K562 (cell line): ENCODE measurements at regions not wholly inside any gene's neighbourhood (a gene's known extent, or its start where the extent isn't known, plus 50 kb on each side); places are given as distances from the start of the nearest gene placed in this dataset.

ENCODE experiments used
- ATF7 ChIP-seq: fragments of 450-650 bp; IDR thresholded peaks from 2 replicates; pipeline ENCODE4 v1.7.1; 2014; ENCODE audit warnings: mild to moderate bottlenecking, moderate library complexity
- CREM ChIP-seq: IDR thresholded peaks from 2 replicates; pipeline ENCODE4 v1.6.1; 2014; ENCODE audit warnings: antibody characterized with exemption, low read depth
- DACH1 ChIP-seq: fragments of 450-650 bp; IDR thresholded peaks from 2 replicates; pipeline ENCODE4 v1.6.1; 2018; ENCODE audit not compliant: partially characterized antibody
- HOXB6 ChIP-seq: fragments of 250-450 bp; sonication (Bioruptor Pico); IDR thresholded peaks from 2 replicates; pipeline ENCODE4 v1.5.1; 2022; ENCODE audit warnings: mild to moderate bottlenecking, borderline replicate concordance
- IRF2 ChIP-seq: sonication (generic); formaldehyde crosslinking; IDR thresholded peaks from 2 replicates; pipeline ENCODE4 v1.8.1; 2022; ENCODE audit warnings: mild to moderate bottlenecking, missing genetic modification reagents
- NCOA1 ChIP-seq: fragments of 450-650 bp; IDR thresholded peaks from 2 replicates; pipeline ENCODE4 v1.6.1; 2016; ENCODE audit warnings: low read depth
- POLR3G ChIP-seq: IDR thresholded peaks from 2 replicates; pipeline ENCODE4 v1.6.1; 2011; ENCODE audit not compliant: insufficient read length, insufficient replicate concordance; ENCODE audit errors: extremely low read depth
- RBM15 ChIP-seq: fragments of 200-400 bp; formaldehyde crosslinking; IDR thresholded peaks from 2 replicates; pipeline ENCODE4 v1.6.1; 2018; ENCODE audit warnings: mild to moderate bottlenecking, low read length, moderate library complexity; ENCODE audit not compliant: insufficient read depth
- RBM22 ChIP-seq: fragments of 200-400 bp; formaldehyde crosslinking; IDR thresholded peaks from 2 replicates; pipeline ENCODE4 v1.6.1; 2018; ENCODE audit warnings: low read length, low read depth; ENCODE audit not compliant: poor library complexity, severe bottlenecking
- SAFB2 ChIP-seq: fragments of 200-400 bp; formaldehyde crosslinking; IDR thresholded peaks from 2 replicates; pipeline ENCODE4 v1.6.1; 2018; ENCODE audit warnings: borderline replicate concordance, low read length, low read depth, moderate library complexity; ENCODE audit not compliant: severe bottlenecking
- SMAD1 ChIP-seq: fragments of 150-350 bp; IDR thresholded peaks from 2 replicates; pipeline ENCODE4 v1.6.1; 2014; ENCODE audit warnings: low read length, low read depth; ENCODE audit not compliant: partially characterized antibody
- SNRNP70 ChIP-seq: fragments of 200-400 bp; formaldehyde crosslinking; optimal IDR thresholded peaks from 2 replicates; pipeline ENCODE3; 2017; ENCODE audit warnings: low read depth, low read length
- TEAD1 ChIP-seq, 2 experiments: fragments of 450-650 bp in 1 of 2; sonication (generic) in 1 of 2; formaldehyde crosslinking; IDR thresholded peaks; 2 replicates each; pipeline versions ENCODE4 v1.4.0 to v1.8.0; 2020 to 2022; ENCODE audit warnings: mild to moderate bottlenecking in 2 of 2, missing genetic modification reagents in 1 of 2
- TRIM24 ChIP-seq, 2 experiments: fragments of 450-650 bp; IDR thresholded peaks; 2 replicates each; pipeline ENCODE4 v1.6.1; 2016
- TSHZ1 ChIP-seq: fragments of 250-450 bp; sonication (Bioruptor Pico); IDR thresholded peaks from 2 replicates; pipeline ENCODE4 v1.4.0; 2020; ENCODE audit warnings: mild to moderate bottlenecking, moderate library complexity
- YBX1 ChIP-seq: fragments of 450-650 bp; IDR thresholded peaks from 2 replicates; pipeline ENCODE4 v1.7.1; 2016; ENCODE audit warnings: mild to moderate bottlenecking
- ZFPM2 ChIP-seq: fragments of 250-450 bp; sonication (Bioruptor Pico); IDR thresholded peaks from 2 replicates; pipeline ENCODE4 v1.5.1; 2022; ENCODE audit warnings: mild to moderate bottlenecking
- ZNF133 ChIP-seq: fragments of 250-450 bp; sonication (Bioruptor Pico); IDR thresholded peaks from 2 replicates; pipeline ENCODE4 v1.4.0; 2020; ENCODE audit warnings: mild to moderate bottlenecking
- ZNF23 ChIP-seq: fragments of 250-450 bp; sonication (Bioruptor Pico); IDR thresholded peaks from 2 replicates; pipeline ENCODE4 v1.4.0; 2020; ENCODE audit warnings: mild to moderate bottlenecking
- ZNF274 ChIP-seq: IDR thresholded peaks from 2 replicates; pipeline ENCODE4 v1.6.1; 2011; ENCODE audit warnings: low read depth, mild to moderate bottlenecking, low read length, moderate library complexity, borderline replicate concordance
- ZNF408 ChIP-seq: fragments of 250-450 bp; sonication (Bioruptor Pico); IDR thresholded peaks from 2 replicates; pipeline ENCODE4 v1.4.0; 2020; ENCODE audit warnings: low read depth, mild to moderate bottlenecking, moderate library complexity
- TF ChIP-seq, protein P1 (sequence below), 2 experiments: IDR thresholded peaks; 2 replicates each; pipeline ENCODE4 v1.6.1; 2011; ENCODE audit warnings: borderline replicate concordance in 1 of 2, control low read depth in 1 of 2, low read depth in 1 of 2, low read length in 1 of 2, mild to moderate bottlenecking in 1 of 2, mixed read lengths in 1 of 2, moderate library complexity in 1 of 2; ENCODE audit not compliant: insufficient read depth in 1 of 2, insufficient read length in 1 of 2, poor library complexity in 1 of 2, severe bottlenecking in 1 of 2; ENCODE audit errors: extremely low read depth in 1 of 2
- TF ChIP-seq, protein P2 (sequence below): fragments of 250-450 bp; sonication (Bioruptor Pico); IDR thresholded peaks from 2 replicates; pipeline ENCODE4 v1.5.0; 2020; ENCODE audit warnings: mild to moderate bottlenecking, borderline replicate concordance

GRCh38 chr5:5605170-5605764 lies 182.8 kb downstream of the ICE1 start (continued):
- TF ChIP-seq, protein P1, sequence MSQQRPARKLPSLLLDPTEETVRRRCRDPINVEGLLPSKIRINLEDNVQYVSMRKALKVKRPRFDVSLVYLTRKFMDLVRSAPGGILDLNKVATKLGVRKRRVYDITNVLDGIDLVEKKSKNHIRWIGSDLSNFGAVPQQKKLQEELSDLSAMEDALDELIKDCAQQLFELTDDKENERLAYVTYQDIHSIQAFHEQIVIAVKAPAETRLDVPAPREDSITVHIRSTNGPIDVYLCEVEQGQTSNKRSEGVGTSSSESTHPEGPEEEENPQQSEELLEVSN (IDR thresholded peaks at IDR 0.05; ENCODE audit: borderline replicate concordance in 1 of 2, extremely low read depth in 1 of 2, insufficient read depth in 1 of 2, insufficient read length in 1 of 2, low read depth in 1 of 2, low read length in 1 of 2, poor library complexity in 1 of 2, severe bottlenecking in 1 of 2): no peak
- TF ChIP-seq CREM: peak; percentile 33; the same call in 1 of the 2 replicates
- TF ChIP-seq ZNF133 (CRISPR knock-in tag): no peak
- TF ChIP-seq NCOA1: no peak
- no peak for TF ChIP-seq RBM15
- TF ChIP-seq ZNF23 (CRISPR knock-in tag): no peak
- TF ChIP-seq ZNF408 (CRISPR knock-in tag): no peak
- TF ChIP-seq TSHZ1 (CRISPR knock-in tag): no peak
- no peak for TF ChIP-seq TRIM24 (IDR thresholded peaks at IDR 0.05)
- no peak for TF ChIP-seq YBX1
- TF ChIP-seq IRF2 (CRISPR knock-in tag): no peak
- TF ChIP-seq TEAD1 (CRISPR knock-in tag; IDR thresholded peaks at IDR 0.05): no peak
- TF ChIP-seq ZFPM2 (CRISPR knock-in tag): no peak
- TF ChIP-seq ZNF274: no peak
- TF ChIP-seq SMAD1: no peak
- no peak for TF ChIP-seq SAFB2
- peak; percentile 36; the same call in 1 of the 2 replicates for TF ChIP-seq ATF7
- no peak for TF ChIP-seq DACH1
- TF ChIP-seq RBM22: no peak
- TF ChIP-seq, protein P2, sequence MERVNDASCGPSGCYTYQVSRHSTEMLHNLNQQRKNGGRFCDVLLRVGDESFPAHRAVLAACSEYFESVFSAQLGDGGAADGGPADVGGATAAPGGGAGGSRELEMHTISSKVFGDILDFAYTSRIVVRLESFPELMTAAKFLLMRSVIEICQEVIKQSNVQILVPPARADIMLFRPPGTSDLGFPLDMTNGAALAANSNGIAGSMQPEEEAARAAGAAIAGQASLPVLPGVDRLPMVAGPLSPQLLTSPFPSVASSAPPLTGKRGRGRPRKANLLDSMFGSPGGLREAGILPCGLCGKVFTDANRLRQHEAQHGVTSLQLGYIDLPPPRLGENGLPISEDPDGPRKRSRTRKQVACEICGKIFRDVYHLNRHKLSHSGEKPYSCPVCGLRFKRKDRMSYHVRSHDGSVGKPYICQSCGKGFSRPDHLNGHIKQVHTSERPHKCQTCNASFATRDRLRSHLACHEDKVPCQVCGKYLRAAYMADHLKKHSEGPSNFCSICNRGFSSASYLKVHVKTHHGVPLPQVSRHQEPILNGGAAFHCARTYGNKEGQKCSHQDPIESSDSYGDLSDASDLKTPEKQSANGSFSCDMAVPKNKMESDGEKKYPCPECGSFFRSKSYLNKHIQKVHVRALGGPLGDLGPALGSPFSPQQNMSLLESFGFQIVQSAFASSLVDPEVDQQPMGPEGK (CRISPR knock-in tag): 0 out of 2 replicates have a peak, but pooled peaks have one; percentile 60
- no peak for TF ChIP-seq SNRNP70
- TF ChIP-seq POLR3G: no peak
- no peak for TF ChIP-seq HOXB6
